Retinal pigment epithelial cell (primary cell): ENCODE measurements at regions not wholly inside any gene's neighbourhood (a gene's known extent, or its start where the extent isn't known, plus 50 kb on each side); places are given as distances from the start of the nearest gene placed in this dataset.

ENCODE experiments used
- DNase-seq: peaks from one replicate; pipeline ENCODE4 v3.0.0-alpha.2; 2010; ENCODE audit warnings: low read depth
- H3K4me3 ChIP-seq: 2 replicates; pipeline ENCODE4 v1.5.1; 2011; ENCODE audit warnings: mild to moderate bottlenecking, low read length, control low read depth, moderate library complexity
- CTCF ChIP-seq: conservative IDR thresholded peaks from 2 replicates; pipeline ENCODE4 v1.5.1; 2011; ENCODE audit warnings: low read depth, low read length, control low read depth, inconsistent platforms

DNA sequence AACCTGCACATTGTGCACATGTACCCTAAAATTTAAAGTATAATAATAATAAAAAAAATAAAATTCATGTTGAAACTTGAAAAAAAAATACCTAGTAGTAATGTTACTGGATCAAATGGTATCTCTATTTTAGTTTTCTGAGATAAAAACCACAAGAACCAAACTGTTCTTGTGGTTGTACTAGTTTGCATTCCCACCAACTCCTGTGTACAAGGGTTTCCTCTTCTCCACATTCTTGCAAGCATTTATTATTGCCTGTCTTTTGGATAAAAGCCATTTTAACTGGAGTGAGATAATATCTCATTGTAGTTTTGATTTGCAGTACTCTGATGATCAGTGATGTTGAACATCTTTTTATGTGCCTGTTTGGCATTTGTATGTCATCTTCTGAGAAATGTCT lies 177.7 kb downstream of the KIF20B start:
- no peak for DNase-seq
- no peak for TF ChIP-seq CTCF

DNA sequence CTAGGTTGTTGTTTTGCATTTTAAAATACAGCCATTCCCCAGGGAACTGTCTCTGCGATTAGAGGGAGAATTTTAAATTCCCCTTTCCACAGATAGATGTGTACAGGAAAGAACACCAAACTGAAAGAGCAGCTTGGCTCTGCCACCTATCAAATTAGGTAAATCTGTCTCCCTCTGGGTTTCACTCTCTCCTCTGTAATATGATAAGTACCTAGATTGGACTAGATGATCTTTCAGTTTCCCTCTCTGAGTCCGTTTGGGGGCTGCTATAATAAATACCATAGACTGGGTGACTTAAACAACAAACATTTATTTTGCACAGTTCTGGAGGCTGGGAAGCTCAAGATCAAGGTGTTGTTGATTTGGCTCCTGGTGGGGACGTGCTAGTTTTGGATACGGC lies 186.0 kb downstream of the KIF20B start:
- TF ChIP-seq CTCF: no peak

More for the DNA sequence above, 177.7 kb downstream of the KIF20B start:
- H3K4me3 ChIP-seq: no peak overlapping the region

GRCh38 chr10:89887830-89888229 lies 186.4 kb downstream of the KIF20B start:
- H3K4me3 ChIP-seq: no peak overlapping the region
- no peak for TF ChIP-seq CTCF
- peak; percentile 94 for DNase-seq

More for the DNA sequence above, 186.0 kb downstream of the KIF20B start:
- H3K4me3 ChIP-seq: no peak overlapping the region
- DNase-seq: no peak

GRCh38 chr10:89888321-89889070 lies 187.1 kb downstream of the KIF20B start:
- TF ChIP-seq CTCF: no peak
- peak; percentile 40 for DNase-seq
- H3K4me3 ChIP-seq: no peak overlapping the region

- no peak overlapping the region for H3K4me3 ChIP-seq
- DNase-seq: peak; percentile 24
- TF ChIP-seq CTCF: no peak
Measured at GRCh38 chr10:89889606-89890005, 188.2 kb downstream of the KIF20B start.

GRCh38 chr10:89891006-89891535 lies 189.7 kb downstream of the KIF20B start:
- DNase-seq: peak; percentile 19
- TF ChIP-seq CTCF: no peak
- H3K4me3 ChIP-seq: no peak overlapping the region

- TF ChIP-seq CTCF: no peak
- no peak overlapping the region for H3K4me3 ChIP-seq
- DNase-seq: no peak
Measured at GRCh38 chr10:89894051-89894450, 192.7 kb downstream of the KIF20B start.
